ENCODE measurements at regions not wholly inside any gene's neighbourhood (a gene's known extent, or its start where the extent isn't known, plus 50 kb on each side); places are given as distances from the start of the nearest gene placed in this dataset.

DNA sequence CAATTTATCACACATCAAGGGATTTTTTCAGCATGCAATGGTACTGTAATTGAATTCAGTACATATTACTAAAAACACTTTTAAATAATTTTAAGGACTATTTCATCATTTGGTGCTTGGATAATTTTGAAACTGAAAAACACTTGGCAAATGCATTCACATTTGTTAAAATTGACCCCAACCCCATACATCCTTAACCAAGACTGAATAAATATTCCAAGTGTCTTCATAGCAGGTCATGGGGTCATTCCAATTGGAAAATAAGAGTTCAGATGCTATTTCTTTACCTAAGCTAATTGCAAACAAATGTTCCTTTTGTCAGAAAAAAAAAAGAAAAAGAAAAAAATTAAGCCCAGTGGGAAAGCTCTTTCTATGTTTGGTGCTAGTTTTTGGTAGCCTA, 516.4 kb upstream of the SPRY2 start:
- H2AFZ ChIP-seq (ENCODE audit: low read depth, low read length): no peak overlapping the region
- no peaks in the 10 kb centered on the region for H3K27me3 ChIP-seq (ENCODE audit: insufficient read depth, low read depth, low read length)
- H3K4me2 ChIP-seq (ENCODE audit: low read length): no peak overlapping the region
- no peak overlapping the region for H3K4me3 ChIP-seq (ENCODE audit: low read length)
- H3F3A ChIP-seq (ENCODE audit: insufficient read depth, low read length, poor library complexity, severe bottlenecking): no peaks in the 10 kb centered on the region
- H3K36me3 ChIP-seq (ENCODE audit: insufficient read depth, low read length): no peaks in the 10 kb centered on the region
- TF ChIP-seq EZH2 (IDR thresholded peaks at IDR 0.05; ENCODE audit: borderline replicate concordance, insufficient read depth, low read length, poor library complexity, severe bottlenecking) (no peak), MXI1 (conservative IDR thresholded peaks at IDR 0.05; ENCODE audit: poor library complexity, severe bottlenecking) (no peak), TAF1 (IDR thresholded peaks at IDR 0.05; ENCODE audit: low read depth) (no peak), EP300 (conservative IDR thresholded peaks at IDR 0.05; ENCODE audit: poor library complexity, severe bottlenecking) (no peak)
- TF ChIP-seq, protein P1, sequence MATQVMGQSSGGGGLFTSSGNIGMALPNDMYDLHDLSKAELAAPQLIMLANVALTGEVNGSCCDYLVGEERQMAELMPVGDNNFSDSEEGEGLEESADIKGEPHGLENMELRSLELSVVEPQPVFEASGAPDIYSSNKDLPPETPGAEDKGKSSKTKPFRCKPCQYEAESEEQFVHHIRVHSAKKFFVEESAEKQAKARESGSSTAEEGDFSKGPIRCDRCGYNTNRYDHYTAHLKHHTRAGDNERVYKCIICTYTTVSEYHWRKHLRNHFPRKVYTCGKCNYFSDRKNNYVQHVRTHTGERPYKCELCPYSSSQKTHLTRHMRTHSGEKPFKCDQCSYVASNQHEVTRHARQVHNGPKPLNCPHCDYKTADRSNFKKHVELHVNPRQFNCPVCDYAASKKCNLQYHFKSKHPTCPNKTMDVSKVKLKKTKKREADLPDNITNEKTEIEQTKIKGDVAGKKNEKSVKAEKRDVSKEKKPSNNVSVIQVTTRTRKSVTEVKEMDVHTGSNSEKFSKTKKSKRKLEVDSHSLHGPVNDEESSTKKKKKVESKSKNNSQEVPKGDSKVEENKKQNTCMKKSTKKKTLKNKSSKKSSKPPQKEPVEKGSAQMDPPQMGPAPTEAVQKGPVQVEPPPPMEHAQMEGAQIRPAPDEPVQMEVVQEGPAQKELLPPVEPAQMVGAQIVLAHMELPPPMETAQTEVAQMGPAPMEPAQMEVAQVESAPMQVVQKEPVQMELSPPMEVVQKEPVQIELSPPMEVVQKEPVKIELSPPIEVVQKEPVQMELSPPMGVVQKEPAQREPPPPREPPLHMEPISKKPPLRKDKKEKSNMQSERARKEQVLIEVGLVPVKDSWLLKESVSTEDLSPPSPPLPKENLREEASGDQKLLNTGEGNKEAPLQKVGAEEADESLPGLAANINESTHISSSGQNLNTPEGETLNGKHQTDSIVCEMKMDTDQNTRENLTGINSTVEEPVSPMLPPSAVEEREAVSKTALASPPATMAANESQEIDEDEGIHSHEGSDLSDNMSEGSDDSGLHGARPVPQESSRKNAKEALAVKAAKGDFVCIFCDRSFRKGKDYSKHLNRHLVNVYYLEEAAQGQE (IDR thresholded peaks at IDR 0.05; ENCODE audit: borderline replicate concordance): no peak
- no peaks in the 10 kb centered on the region for H4K20me1 ChIP-seq (ENCODE audit: insufficient read depth)
- no peak overlapping the region for H3K9ac ChIP-seq (ENCODE audit: low read length)
- no peaks in the 10 kb centered on the region for H3K79me2 ChIP-seq (replicated peaks; ENCODE audit: insufficient read depth, low read length)
- H3K27ac ChIP-seq (ENCODE audit: low read length): no peak overlapping the region
- H3K9me3 ChIP-seq (ENCODE audit: low read length): no peaks in the 10 kb centered on the region
- H3K9me2 ChIP-seq (ENCODE audit: insufficient read depth, low read length): no peaks in the 10 kb centered on the region

DNA sequence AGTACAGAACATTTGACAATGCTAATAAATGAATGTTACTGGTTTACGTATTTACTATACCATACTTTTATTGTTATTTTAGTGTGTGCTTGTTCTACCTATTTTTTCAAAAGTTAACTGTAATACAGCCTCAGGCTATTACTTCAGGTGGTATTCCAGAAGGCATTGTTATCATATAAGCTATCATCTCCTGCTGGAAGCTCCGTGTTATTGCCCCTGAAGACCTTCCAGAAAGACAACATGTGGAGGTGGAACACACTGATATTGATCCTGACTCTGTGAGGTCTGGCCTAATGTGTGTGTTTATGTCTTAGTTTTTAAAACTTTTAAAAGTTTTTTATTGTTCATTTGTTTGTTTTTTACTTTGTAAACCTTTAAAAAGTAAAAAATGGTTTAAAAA, 509.8 kb upstream of the SPRY2 start:
- Histone ChIP-seq H3K36me3 (ENCODE audit: insufficient read depth, low read length) (no peaks in the 10 kb centered on the region), H3K9ac (ENCODE audit: low read length) (no peak overlapping the region), H3K27me3 (ENCODE audit: insufficient read depth, low read depth, low read length) (no peaks in the 10 kb centered on the region), H3K9me3 (ENCODE audit: low read length) (no peaks in the 10 kb centered on the region), H3K9me2 (ENCODE audit: insufficient read depth, low read length) (no peaks in the 10 kb centered on the region), H2AFZ (ENCODE audit: low read depth, low read length) (no peak overlapping the region), H3F3A (ENCODE audit: insufficient read depth, low read length, poor library complexity, severe bottlenecking) (no peaks in the 10 kb centered on the region), H4K20me1 (ENCODE audit: insufficient read depth) (no peaks in the 10 kb centered on the region), H3K4me3 (ENCODE audit: low read length) (no peak overlapping the region), H3K79me2 (replicated peaks; ENCODE audit: insufficient read depth, low read length) (no peaks in the 10 kb centered on the region), H3K4me2 (ENCODE audit: low read length) (no peak overlapping the region), H3K27ac (ENCODE audit: low read length) (no peak overlapping the region)
- TF ChIP-seq, protein P2, sequence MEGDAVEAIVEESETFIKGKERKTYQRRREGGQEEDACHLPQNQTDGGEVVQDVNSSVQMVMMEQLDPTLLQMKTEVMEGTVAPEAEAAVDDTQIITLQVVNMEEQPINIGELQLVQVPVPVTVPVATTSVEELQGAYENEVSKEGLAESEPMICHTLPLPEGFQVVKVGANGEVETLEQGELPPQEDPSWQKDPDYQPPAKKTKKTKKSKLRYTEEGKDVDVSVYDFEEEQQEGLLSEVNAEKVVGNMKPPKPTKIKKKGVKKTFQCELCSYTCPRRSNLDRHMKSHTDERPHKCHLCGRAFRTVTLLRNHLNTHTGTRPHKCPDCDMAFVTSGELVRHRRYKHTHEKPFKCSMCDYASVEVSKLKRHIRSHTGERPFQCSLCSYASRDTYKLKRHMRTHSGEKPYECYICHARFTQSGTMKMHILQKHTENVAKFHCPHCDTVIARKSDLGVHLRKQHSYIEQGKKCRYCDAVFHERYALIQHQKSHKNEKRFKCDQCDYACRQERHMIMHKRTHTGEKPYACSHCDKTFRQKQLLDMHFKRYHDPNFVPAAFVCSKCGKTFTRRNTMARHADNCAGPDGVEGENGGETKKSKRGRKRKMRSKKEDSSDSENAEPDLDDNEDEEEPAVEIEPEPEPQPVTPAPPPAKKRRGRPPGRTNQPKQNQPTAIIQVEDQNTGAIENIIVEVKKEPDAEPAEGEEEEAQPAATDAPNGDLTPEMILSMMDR (IDR thresholded peaks at IDR 0.05; ENCODE audit: poor library complexity, severe bottlenecking): no peak
- TF ChIP-seq, protein P1 (IDR thresholded peaks at IDR 0.05; ENCODE audit: borderline replicate concordance): no peak
- TF ChIP-seq POLR2AphosphoS5 (IDR thresholded peaks at IDR 0.05) (no peak), EP300 (conservative IDR thresholded peaks at IDR 0.05; ENCODE audit: poor library complexity, severe bottlenecking) (no peak), MXI1 (conservative IDR thresholded peaks at IDR 0.05; ENCODE audit: poor library complexity, severe bottlenecking) (no peak), RAD21 (conservative IDR thresholded peaks at IDR 0.05) (no peak), TAF1 (IDR thresholded peaks at IDR 0.05; ENCODE audit: low read depth) (no peak), SMC3 (conservative IDR thresholded peaks at IDR 0.05; ENCODE audit: poor library complexity) (no peak), EZH2 (IDR thresholded peaks at IDR 0.05; ENCODE audit: borderline replicate concordance, insufficient read depth, low read length, poor library complexity, severe bottlenecking) (no peak)
